ENCODE measurements at regions not wholly inside any gene's neighbourhood (a gene's known extent, or its start where the extent isn't known, plus 50 kb on each side); places are given as distances from the start of the nearest gene placed in this dataset.

DNA sequence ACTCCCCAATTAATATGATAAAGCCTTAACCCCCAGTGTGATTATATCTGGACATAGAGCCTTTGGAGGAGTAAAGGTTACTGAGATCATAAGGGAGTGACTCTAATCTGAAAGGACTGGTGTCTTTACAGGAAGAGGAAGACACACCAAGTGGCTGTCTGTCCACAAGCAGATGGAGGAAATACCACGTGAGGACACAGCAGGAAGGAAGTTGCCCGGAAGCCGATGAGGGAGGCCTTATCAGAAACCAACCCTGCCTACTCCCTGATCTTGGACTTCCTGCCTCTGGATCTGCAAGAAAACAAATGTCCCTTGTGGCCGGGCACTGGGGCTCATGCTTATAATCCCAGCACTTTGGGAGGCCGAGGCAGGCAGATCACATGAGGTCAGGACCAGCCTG is 110.3 kb upstream of the CHRM3 start:
- Histone ChIP-seq H3K27me3 (no peaks in the 10 kb centered on the region), H3K4me1 (no peaks in the 10 kb centered on the region), H3K9me3 (no peaks in the 10 kb centered on the region), H3K27ac (no peak overlapping the region), H3K4me3 (no peak overlapping the region), H3K36me3 (no peaks in the 10 kb centered on the region)
- DNase-seq (ENCODE audit: low spot score) = no peak
- TF ChIP-seq, protein P1, sequence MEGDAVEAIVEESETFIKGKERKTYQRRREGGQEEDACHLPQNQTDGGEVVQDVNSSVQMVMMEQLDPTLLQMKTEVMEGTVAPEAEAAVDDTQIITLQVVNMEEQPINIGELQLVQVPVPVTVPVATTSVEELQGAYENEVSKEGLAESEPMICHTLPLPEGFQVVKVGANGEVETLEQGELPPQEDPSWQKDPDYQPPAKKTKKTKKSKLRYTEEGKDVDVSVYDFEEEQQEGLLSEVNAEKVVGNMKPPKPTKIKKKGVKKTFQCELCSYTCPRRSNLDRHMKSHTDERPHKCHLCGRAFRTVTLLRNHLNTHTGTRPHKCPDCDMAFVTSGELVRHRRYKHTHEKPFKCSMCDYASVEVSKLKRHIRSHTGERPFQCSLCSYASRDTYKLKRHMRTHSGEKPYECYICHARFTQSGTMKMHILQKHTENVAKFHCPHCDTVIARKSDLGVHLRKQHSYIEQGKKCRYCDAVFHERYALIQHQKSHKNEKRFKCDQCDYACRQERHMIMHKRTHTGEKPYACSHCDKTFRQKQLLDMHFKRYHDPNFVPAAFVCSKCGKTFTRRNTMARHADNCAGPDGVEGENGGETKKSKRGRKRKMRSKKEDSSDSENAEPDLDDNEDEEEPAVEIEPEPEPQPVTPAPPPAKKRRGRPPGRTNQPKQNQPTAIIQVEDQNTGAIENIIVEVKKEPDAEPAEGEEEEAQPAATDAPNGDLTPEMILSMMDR (IDR thresholded peaks at IDR 0.05) = no peak

DNA sequence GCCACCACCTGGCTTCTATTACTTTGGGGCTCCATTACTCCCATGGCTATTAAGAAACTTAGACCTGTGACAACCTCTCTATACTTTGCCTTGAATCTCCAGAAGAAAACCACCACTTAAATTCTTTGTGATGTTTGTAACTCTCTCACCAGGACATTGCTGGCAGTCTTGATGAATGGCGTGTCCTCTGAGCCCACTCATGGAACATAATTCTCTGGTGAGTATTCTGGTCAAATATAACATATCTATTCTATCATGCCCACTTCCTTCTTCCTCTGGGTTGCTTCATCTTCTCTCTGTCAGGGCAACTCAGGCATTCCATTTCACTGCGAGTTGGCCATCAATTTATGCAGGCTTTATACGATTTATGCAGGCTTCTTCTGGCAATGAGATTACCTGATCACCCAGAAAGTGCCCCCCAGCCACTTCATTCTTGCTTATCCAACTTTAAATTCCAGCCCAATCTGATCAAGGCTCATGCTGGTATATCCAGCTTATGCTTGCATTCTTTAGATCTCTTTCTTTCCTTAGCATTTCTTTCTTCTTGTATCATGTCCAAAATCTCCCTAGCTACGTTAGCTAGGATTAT is 112.0 kb upstream of the CHRM3 start:
- Histone ChIP-seq H3K27ac (no peak overlapping the region), H3K27me3 (no peaks in the 10 kb centered on the region), H3K4me1 (no peaks in the 10 kb centered on the region), H3K36me3 (no peaks in the 10 kb centered on the region), H3K4me3 (no peak overlapping the region), H3K9me3 (no peaks in the 10 kb centered on the region)
- no peak for DNase-seq (ENCODE audit: low spot score)
- TF ChIP-seq, protein P1 (IDR thresholded peaks at IDR 0.05) = no peak

GRCh38 chr1:239270509-239270908 is 115.9 kb upstream of the CHRM3 start:
- TF ChIP-seq, protein P1 (IDR thresholded peaks at IDR 0.05) = no peak

GRCh38 chr1:239269706-239270105 is 116.7 kb upstream of the CHRM3 start:
- DNase-seq (ENCODE audit: low spot score) = no peak
- no peaks in the 10 kb centered on the region for H3K36me3 ChIP-seq
- no peaks in the 10 kb centered on the region for H3K9me3 ChIP-seq
- H3K4me1 ChIP-seq = no peaks in the 10 kb centered on the region
- H3K27me3 ChIP-seq = no peaks in the 10 kb centered on the region
- no peak overlapping the region for H3K4me3 ChIP-seq
- TF ChIP-seq, protein P1 (IDR thresholded peaks at IDR 0.05) = no peak
- no peak overlapping the region for H3K27ac ChIP-seq

More at GRCh38 chr1:239270509-239270908, 115.9 kb upstream of the CHRM3 start:
- Histone ChIP-seq H3K4me1 (no peaks in the 10 kb centered on the region), H3K36me3 (no peaks in the 10 kb centered on the region), H3K9me3 (no peaks in the 10 kb centered on the region), H3K27ac (no peak overlapping the region), H3K27me3 (no peaks in the 10 kb centered on the region), H3K4me3 (no peak overlapping the region)
- DNase-seq (ENCODE audit: low spot score) = no peak

DNA sequence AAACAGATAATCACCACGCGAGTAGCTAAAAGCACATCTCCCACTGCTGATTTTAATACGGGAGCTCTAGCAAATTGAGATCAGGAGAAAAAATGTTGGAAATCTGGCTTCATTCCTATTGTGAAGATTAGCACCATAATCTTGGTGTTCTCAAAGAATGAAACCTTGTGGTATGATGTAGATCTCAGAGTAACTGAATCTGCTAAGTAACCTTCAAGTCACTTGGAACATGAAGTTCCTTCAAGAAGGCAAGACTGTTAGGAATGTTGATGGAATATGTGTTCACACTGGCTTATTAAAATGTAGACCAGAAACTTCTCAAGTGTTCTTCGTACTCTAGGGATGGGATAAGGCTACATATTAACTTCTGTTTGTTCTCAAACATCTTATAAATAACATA is 117.4 kb upstream of the CHRM3 start:
- H3K4me3 ChIP-seq = no peak overlapping the region
- TF ChIP-seq, protein P1 (IDR thresholded peaks at IDR 0.05) = no peak
- H3K4me1 ChIP-seq = no peaks in the 10 kb centered on the region
- no peaks in the 10 kb centered on the region for H3K27me3 ChIP-seq
- no peak for DNase-seq (ENCODE audit: low spot score)
- H3K27ac ChIP-seq = no peak overlapping the region
- H3K36me3 ChIP-seq = no peaks in the 10 kb centered on the region
- H3K9me3 ChIP-seq = no peaks in the 10 kb centered on the region

DNA sequence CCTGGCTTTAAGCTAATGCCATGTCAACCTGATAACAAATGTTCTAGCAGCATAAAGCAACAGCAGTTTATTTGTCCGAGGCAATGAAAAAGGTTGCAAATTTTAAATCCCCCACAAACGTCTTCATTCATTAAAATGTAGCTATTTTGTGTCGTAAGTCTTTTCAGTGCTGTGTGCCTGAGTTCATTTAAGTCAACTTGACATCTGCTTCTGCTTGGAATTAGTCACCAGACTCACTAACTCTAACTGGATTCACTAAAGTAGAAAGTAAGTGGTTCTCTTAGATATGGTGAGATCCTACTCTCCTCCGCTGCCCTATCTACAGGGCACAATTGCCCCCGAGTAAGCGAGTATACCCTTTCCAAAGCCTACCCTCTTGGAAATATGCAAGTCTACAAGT is 118.4 kb upstream of the CHRM3 start:
- H3K4me1 ChIP-seq = no peaks in the 10 kb centered on the region
- no peaks in the 10 kb centered on the region for H3K36me3 ChIP-seq
- H3K27me3 ChIP-seq = no peaks in the 10 kb centered on the region
- no peaks in the 10 kb centered on the region for H3K9me3 ChIP-seq
- no peak overlapping the region for H3K27ac ChIP-seq
- TF ChIP-seq, protein P1 (IDR thresholded peaks at IDR 0.05) = no peak
- DNase-seq (ENCODE audit: low spot score) = no peak
- no peak overlapping the region for H3K4me3 ChIP-seq
